Neural progenitor cell (in vitro differentiated cells): ENCODE measurements at regions not wholly inside any gene's neighbourhood (a gene's known extent, or its start where the extent isn't known, plus 50 kb on each side); places are given as distances from the start of the nearest gene placed in this dataset.

Source experiments
- CTCF ChIP-seq: fragments of 200-600 bp; sonication (generic); IDR thresholded peaks from 2 replicates; pipeline ENCODE4 v1.5.1; 2017; ENCODE audit warnings: antibody characterized with exemption, mild to moderate bottlenecking
- EZH2phosphoT487 ChIP-seq: fragments of 200-600 bp; sonication (generic); IDR thresholded peaks from 2 replicates; pipeline ENCODE4 v1.6.1; 2017; ENCODE audit warnings: antibody characterized with exemption

- TF ChIP-seq CTCF (no peak), EZH2phosphoT487 (no peak)
Observed at GRCh38 chr7:68456469-68456868, 1141.8 kb upstream of the AUTS2 start.
